Fibroblast of the aortic adventitia (primary cell): ENCODE measurements at regions not wholly inside any gene's neighbourhood (a gene's known extent, or its start where the extent isn't known, plus 50 kb on each side); places are given as distances from the start of the nearest gene placed in this dataset.
"Not testable (repeated sequence)": the region's sequence is repeated elsewhere in the genome, so short reads cannot be mapped to it uniquely, and the experiment has no call there.

ENCODE experiments used
- DNase-seq: peaks from one replicate; pipeline ENCODE4 v3.0.0-alpha.2; 2010; ENCODE audit warnings: low read depth
- H3K4me3 ChIP-seq: 2 replicates; pipeline ENCODE4 v1.5.1; 2011; ENCODE audit warnings: low read depth, mild to moderate bottlenecking, control low read depth, low read length, moderate library complexity
- TF ChIP-seq, protein P1 (sequence below): IDR thresholded peaks from 2 replicates; pipeline ENCODE4 v1.5.1; 2011; ENCODE audit warnings: mild to moderate bottlenecking, low read length, control low read depth, inconsistent platforms; ENCODE audit not compliant: insufficient read depth

- DNase-seq: no peak
- H3K4me3 ChIP-seq: no peak overlapping the region
- TF ChIP-seq, protein P1, sequence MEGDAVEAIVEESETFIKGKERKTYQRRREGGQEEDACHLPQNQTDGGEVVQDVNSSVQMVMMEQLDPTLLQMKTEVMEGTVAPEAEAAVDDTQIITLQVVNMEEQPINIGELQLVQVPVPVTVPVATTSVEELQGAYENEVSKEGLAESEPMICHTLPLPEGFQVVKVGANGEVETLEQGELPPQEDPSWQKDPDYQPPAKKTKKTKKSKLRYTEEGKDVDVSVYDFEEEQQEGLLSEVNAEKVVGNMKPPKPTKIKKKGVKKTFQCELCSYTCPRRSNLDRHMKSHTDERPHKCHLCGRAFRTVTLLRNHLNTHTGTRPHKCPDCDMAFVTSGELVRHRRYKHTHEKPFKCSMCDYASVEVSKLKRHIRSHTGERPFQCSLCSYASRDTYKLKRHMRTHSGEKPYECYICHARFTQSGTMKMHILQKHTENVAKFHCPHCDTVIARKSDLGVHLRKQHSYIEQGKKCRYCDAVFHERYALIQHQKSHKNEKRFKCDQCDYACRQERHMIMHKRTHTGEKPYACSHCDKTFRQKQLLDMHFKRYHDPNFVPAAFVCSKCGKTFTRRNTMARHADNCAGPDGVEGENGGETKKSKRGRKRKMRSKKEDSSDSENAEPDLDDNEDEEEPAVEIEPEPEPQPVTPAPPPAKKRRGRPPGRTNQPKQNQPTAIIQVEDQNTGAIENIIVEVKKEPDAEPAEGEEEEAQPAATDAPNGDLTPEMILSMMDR: no peak
Measured at GRCh38 chr17:71872843-71873485, 247.9 kb upstream of the SOX9 start.

- not testable (repeated sequence) for H3K4me3 ChIP-seq, DNase-seq
Measured at GRCh38 chr17:71874773-71875172, 246.0 kb upstream of the SOX9 start.

GRCh38 chr17:71878271-71878670 is 242.5 kb upstream of the SOX9 start:
- H3K4me3 ChIP-seq: no peak overlapping the region
- DNase-seq: no peak
- TF ChIP-seq, protein P1: no peak

DNA sequence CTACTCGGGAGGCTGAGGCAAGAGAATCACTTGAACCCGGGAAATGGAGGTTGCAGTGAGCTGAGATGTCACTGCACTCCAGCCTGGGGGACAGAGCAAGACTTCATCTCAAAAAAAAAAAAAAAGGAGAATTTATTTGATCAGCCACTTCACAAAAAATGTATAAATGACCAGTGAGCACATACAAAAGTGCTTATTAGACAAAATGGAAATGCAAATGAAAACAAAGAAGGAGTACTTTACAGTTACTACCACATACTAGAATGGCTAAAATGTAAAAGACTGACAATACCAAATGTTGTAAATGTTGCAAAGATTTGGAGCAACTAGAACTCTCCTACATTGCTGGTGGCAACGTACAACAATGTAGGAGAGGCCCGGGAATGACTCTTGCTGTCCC is 241.8 kb upstream of the SOX9 start:
- no peak overlapping the region for H3K4me3 ChIP-seq
- no peak for DNase-seq
- TF ChIP-seq, protein P1: no peak

- TF ChIP-seq, protein P1: no peak
- no peak overlapping the region for H3K4me3 ChIP-seq
- DNase-seq: no peak
Measured at GRCh38 chr17:71881041-71881440, 239.8 kb upstream of the SOX9 start.

GRCh38 chr17:71881581-71881980 is 239.2 kb upstream of the SOX9 start:
- TF ChIP-seq, protein P1: no peak
- no peak for DNase-seq
- H3K4me3 ChIP-seq: no peak overlapping the region

- TF ChIP-seq, protein P1: no peak
- H3K4me3 ChIP-seq: no peak overlapping the region
- no peak for DNase-seq
Measured at GRCh38 chr17:71883258-71883657, 237.6 kb upstream of the SOX9 start.
